Mesenchymal stem cell (in vitro differentiated cells and primary cell): ENCODE measurements at regions not wholly inside any gene's neighbourhood (a gene's known extent, or its start where the extent isn't known, plus 50 kb on each side); places are given as distances from the start of the nearest gene placed in this dataset.

ENCODE experiments used
- DNase-seq: peaks from one replicate; pipeline ENCODE4 v3.0.0-alpha.2; 2013
- H2AFZ ChIP-seq: one replicate; pipeline ENCODE4 v1.6.1; 2013; ENCODE audit warnings: low read depth, mild to moderate bottlenecking, control low read depth, inconsistent platforms, low read length, moderate library complexity
- H2AK5ac ChIP-seq: 2 replicates; pipeline ENCODE4 v1.6.1; 2013; ENCODE audit warnings: low read length, moderate library complexity, mild to moderate bottlenecking, inconsistent platforms; ENCODE audit not compliant: severe bottlenecking
- H2BK120ac ChIP-seq: one replicate; pipeline ENCODE4 v1.6.1; 2013; ENCODE audit warnings: low read depth, mild to moderate bottlenecking, inconsistent platforms, low read length, moderate library complexity
- H2BK12ac ChIP-seq, 2 experiments: one replicate each; pipeline ENCODE4 v1.6.1; 2013; ENCODE audit warnings: inconsistent platforms in 2 of 2, low read length in 2 of 2, mild to moderate bottlenecking in 2 of 2, moderate library complexity in 2 of 2, control low read depth in 1 of 2
- H2BK15ac ChIP-seq: one replicate; pipeline ENCODE4 v1.6.1; 2013; ENCODE audit warnings: mild to moderate bottlenecking, low read depth, inconsistent platforms; ENCODE audit not compliant: poor library complexity, severe bottlenecking
- H2BK5ac ChIP-seq: 2 replicates; pipeline ENCODE4 v1.6.1; 2013; ENCODE audit warnings: low read depth, mild to moderate bottlenecking, low read length, control low read depth, inconsistent platforms; ENCODE audit not compliant: poor library complexity, severe bottlenecking
- H3K14ac ChIP-seq, 2 experiments: one replicate each; pipeline ENCODE4 v1.6.1; 2013; ENCODE audit warnings: inconsistent platforms in 2 of 2, low read length in 2 of 2, control low read depth in 1 of 2, mild to moderate bottlenecking in 1 of 2, moderate library complexity in 1 of 2
- H3K18ac ChIP-seq, 2 experiments: one replicate each; pipeline ENCODE4 v1.6.1; 2013; ENCODE audit warnings: inconsistent platforms in 2 of 2, low read length in 2 of 2, control low read depth in 1 of 2, low read depth in 1 of 2, mild to moderate bottlenecking in 1 of 2
- H3K23ac ChIP-seq, 2 experiments: one replicate each; pipeline ENCODE4 v1.6.1; 2013; ENCODE audit warnings: inconsistent platforms in 2 of 2, low read length in 2 of 2, mild to moderate bottlenecking in 2 of 2, moderate library complexity in 2 of 2, control low read depth in 1 of 2
- H3K27ac ChIP-seq: 2 replicates; pipeline ENCODE4 v1.5.1; 2013; ENCODE audit warnings: mild to moderate bottlenecking, moderate library complexity, low read length, control low read depth, inconsistent platforms; ENCODE audit not compliant: poor library complexity, severe bottlenecking
- H3K27me3 ChIP-seq, 2 experiments: 2 replicates each; pipeline versions ENCODE4 v1.6.1 to v1.7.0; 2013; ENCODE audit warnings: low read length in 2 of 2, mild to moderate bottlenecking in 2 of 2, moderate library complexity in 2 of 2, control low read depth in 1 of 2, inconsistent platforms in 1 of 2; ENCODE audit not compliant: control insufficient read depth in 1 of 2, insufficient read depth in 1 of 2
- H3K36me3 ChIP-seq, 2 experiments: 2 replicates each; pipeline versions ENCODE4 v1.6.1 to v1.7.0; 2013; ENCODE audit warnings: low read length in 2 of 2, control low read depth in 1 of 2, inconsistent platforms in 1 of 2, low read depth in 1 of 2, mild to moderate bottlenecking in 1 of 2; ENCODE audit not compliant: insufficient read depth in 2 of 2, control insufficient read depth in 1 of 2
- H3K4ac ChIP-seq, 2 experiments: one replicate each; pipeline ENCODE4 v1.6.1; 2013; ENCODE audit warnings: inconsistent platforms in 2 of 2, low read length in 2 of 2, mild to moderate bottlenecking in 2 of 2, moderate library complexity in 2 of 2, control low read depth in 1 of 2, low read depth in 1 of 2
- H3K4me1 ChIP-seq: 2 replicates; pipeline ENCODE4 v1.6.1; 2013; ENCODE audit warnings: low read depth, low read length, control low read depth; ENCODE audit not compliant: control insufficient read depth, insufficient read depth
- H3K4me2 ChIP-seq: 2 replicates; pipeline ENCODE4 v1.6.1; 2013; ENCODE audit warnings: low read length, mild to moderate bottlenecking, inconsistent platforms; ENCODE audit not compliant: poor library complexity, severe bottlenecking
- H3K4me3 ChIP-seq, 2 experiments: 2 replicates each; pipeline versions ENCODE4 v1.5.1 to v1.7.0; 2013; ENCODE audit warnings: low read length in 2 of 2, mild to moderate bottlenecking in 2 of 2, control low read depth in 1 of 2, low read depth in 1 of 2; ENCODE audit not compliant: insufficient read depth in 1 of 2
- H3K79me1 ChIP-seq: replicated peaks from 2 replicates; pipeline ENCODE4 v1.6.1; 2013; ENCODE audit warnings: mild to moderate bottlenecking, control low read depth, low read length, inconsistent platforms; ENCODE audit not compliant: poor library complexity, severe bottlenecking
- H3K9ac ChIP-seq: 2 replicates; pipeline ENCODE4 v1.7.0; 2013; ENCODE audit warnings: mild to moderate bottlenecking, low read length, moderate library complexity
- H3K9me3 ChIP-seq: 2 replicates; pipeline ENCODE4 v1.7.0; 2013; ENCODE audit warnings: mild to moderate bottlenecking, low read length; ENCODE audit not compliant: control insufficient read depth
- H4K8ac ChIP-seq: one replicate; pipeline ENCODE4 v1.6.1; 2013; ENCODE audit warnings: inconsistent platforms, mild to moderate bottlenecking, low read length, moderate library complexity
- H4K91ac ChIP-seq: one replicate; pipeline ENCODE4 v1.6.1; 2013; ENCODE audit warnings: mild to moderate bottlenecking, low read length, inconsistent platforms
- WGBS: methylation state at CpG from one replicate; pipeline ENCODE4 v1.1.7; 2013; ENCODE audit warnings: mixed read lengths; 5-methylcytosine and 5-hydroxymethylcytosine counted together

DNA sequence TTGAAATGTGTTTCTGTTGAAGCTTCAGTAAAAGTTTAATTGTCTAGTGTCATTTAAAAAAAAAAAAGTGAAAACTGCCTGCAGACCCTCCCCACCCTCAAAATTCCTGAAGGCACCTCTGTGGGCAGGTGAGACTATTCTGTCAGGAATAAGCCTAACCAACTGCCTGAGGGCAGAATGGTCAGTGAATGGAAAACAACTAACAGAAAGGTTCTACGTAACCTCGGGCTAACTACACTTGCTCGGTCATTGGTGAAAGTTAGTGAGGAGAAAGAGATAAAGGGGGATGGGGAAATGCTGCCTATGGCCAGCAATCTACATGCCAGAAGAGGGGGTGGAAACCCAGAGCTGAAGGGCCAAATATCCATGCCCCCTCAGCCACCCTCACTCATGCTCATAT is 108.6 kb upstream of the SLC24A5 start:
- H2AK5ac ChIP-seq = no peak overlapping the region
- no peak overlapping the region for H3K4ac ChIP-seq
- no peak overlapping the region for H3K4me3 ChIP-seq
- no peaks in the 10 kb centered on the region for H3K79me1 ChIP-seq
- H3K9ac ChIP-seq = no peak overlapping the region
- H2BK120ac ChIP-seq = no peak overlapping the region
- no peak overlapping the region for H3K23ac ChIP-seq
- no peak overlapping the region for H2BK15ac ChIP-seq
- no peak overlapping the region for H2AFZ ChIP-seq
- H3K36me3 ChIP-seq = no peaks in the 10 kb centered on the region
- no peak overlapping the region for H4K91ac ChIP-seq
- H4K8ac ChIP-seq = no peak overlapping the region
- no peak overlapping the region for H2BK12ac ChIP-seq
- H3K27me3 ChIP-seq = peaks cover 0 to 3% of the 10 kb centered on the region in 2 experiments
- WGBS = 100% methylated on average over 3 of the region's 3 CpGs
- no peak overlapping the region for H3K4me2 ChIP-seq
- no peak overlapping the region for H3K14ac ChIP-seq
- DNase-seq = no peak
- no peak overlapping the region for H3K18ac ChIP-seq
- H3K9me3 ChIP-seq = no peaks in the 10 kb centered on the region
- H3K4me1 ChIP-seq = no peaks in the 10 kb centered on the region
- no peak overlapping the region for H2BK5ac ChIP-seq
- H3K27ac ChIP-seq = no peak overlapping the region

DNA sequence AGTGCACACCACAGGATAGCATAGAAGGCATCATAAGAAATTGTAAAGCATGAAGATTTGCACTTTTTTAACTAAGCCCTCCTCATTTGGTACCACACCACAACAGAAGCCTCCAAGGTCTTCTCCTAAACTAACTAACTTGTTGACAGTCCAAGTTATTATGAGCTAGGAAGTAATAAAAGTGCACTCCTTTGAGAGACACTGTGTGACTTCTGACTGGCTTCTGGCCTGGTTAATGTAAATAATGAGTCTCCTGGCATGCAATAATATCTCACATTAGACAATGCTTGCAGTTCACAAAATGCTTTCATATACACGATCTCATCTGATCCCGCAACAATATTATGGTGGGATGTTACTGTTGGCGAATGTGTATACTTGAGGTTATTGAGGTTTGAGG is 103.9 kb upstream of the SLC24A5 start:
- no peak overlapping the region for H3K4ac ChIP-seq
- no peak overlapping the region for H3K23ac ChIP-seq
- WGBS = 90% methylated on average over 3 of the region's 3 CpGs
- H3K4me1 ChIP-seq = peaks cover 1% of the 10 kb centered on the region
- peak; percentile 4 for DNase-seq
- no peak overlapping the region for H3K9ac ChIP-seq
- no peak overlapping the region for H4K8ac ChIP-seq
- H2BK15ac ChIP-seq = no peak overlapping the region
- H4K91ac ChIP-seq = no peak overlapping the region
- H3K9me3 ChIP-seq = no peaks in the 10 kb centered on the region
- H3K79me1 ChIP-seq = no peaks in the 10 kb centered on the region
- no peak overlapping the region for H2BK120ac ChIP-seq
- peaks cover 0 to 6% of the 10 kb centered on the region in 2 experiments for H3K27me3 ChIP-seq
- no peak overlapping the region for H2BK12ac ChIP-seq
- H3K14ac ChIP-seq = no peak overlapping the region
- no peaks in the 10 kb centered on the region for H3K36me3 ChIP-seq
- no peak overlapping the region for H2AK5ac ChIP-seq
- no peak overlapping the region for H2BK5ac ChIP-seq
- H2AFZ ChIP-seq = no peak overlapping the region
- no peak overlapping the region for H3K18ac ChIP-seq
- H3K27ac ChIP-seq = no peak overlapping the region
- no peak overlapping the region for H3K4me3 ChIP-seq
- H3K4me2 ChIP-seq = no peak overlapping the region

- Histone ChIP-seq H3K4me1 (peaks cover 1% of the 10 kb centered on the region), H3K4ac (no peak overlapping the region), H3K36me3 (no peaks in the 10 kb centered on the region), H3K23ac (no peak overlapping the region), H4K91ac (no peak overlapping the region), H3K18ac (peak overlapping the region in 1 of 2 experiments; percentile 80), H3K79me1 (no peaks in the 10 kb centered on the region), H3K4me3 (no peak overlapping the region), H2BK5ac (no peak overlapping the region), H3K9ac (no peak overlapping the region), H4K8ac (no peak overlapping the region), H2BK120ac (no peak overlapping the region), H2AFZ (no peak overlapping the region), H2AK5ac (peak overlapping the region; percentile 44), H3K4me2 (no peak overlapping the region), H2BK12ac (no peak overlapping the region), H3K27ac (no peak overlapping the region), H3K14ac (no peak overlapping the region), H2BK15ac (no peak overlapping the region), H3K27me3 (peaks cover 0 to 6% of the 10 kb centered on the region in 2 experiments), H3K9me3 (no peaks in the 10 kb centered on the region)
- 93% methylated on average over 3 of the region's 3 CpGs for WGBS
- no peak for DNase-seq
Measured at GRCh38 chr15:48017747-48018146, 103.0 kb upstream of the SLC24A5 start.

- Histone ChIP-seq H2BK5ac (no peak overlapping the region), H3K4me3 (no peak overlapping the region), H2AFZ (no peak overlapping the region), H3K79me1 (no peaks in the 10 kb centered on the region), H2BK15ac (no peak overlapping the region), H3K18ac (no peak overlapping the region), H3K4me1 (peaks cover 1% of the 10 kb centered on the region), H3K27ac (no peak overlapping the region), H4K91ac (no peak overlapping the region), H3K27me3 (peaks cover 0 to 6% of the 10 kb centered on the region in 2 experiments), H2BK12ac (no peak overlapping the region), H2BK120ac (no peak overlapping the region), H3K9me3 (no peaks in the 10 kb centered on the region), H3K4ac (no peak overlapping the region), H3K9ac (no peak overlapping the region), H4K8ac (no peak overlapping the region), H3K23ac (no peak overlapping the region), H3K36me3 (no peaks in the 10 kb centered on the region), H2AK5ac (peak overlapping the region; percentile 4), H3K4me2 (no peak overlapping the region), H3K14ac (no peak overlapping the region)
- no peak for DNase-seq
- 79% methylated on average over 4 of the region's 6 CpGs for WGBS
Measured at GRCh38 chr15:48020166-48020565, 100.6 kb upstream of the SLC24A5 start.
